Gastrocnemius medialis (tissue), 4 donors: ENCODE measurements at regions not wholly inside any gene's neighbourhood (a gene's known extent, or its start where the extent isn't known, plus 50 kb on each side); places are given as distances from the start of the nearest gene placed in this dataset.

Experiments
- POLR2A ChIP-seq, 2 donors: fragments of 450-650 bp; IDR thresholded peaks; one replicate each; pipeline ENCODE4 v1.6.1; 2017; ENCODE audit warnings: antibody characterized with exemption in 2 of 2, mild to moderate bottlenecking in 2 of 2, moderate library complexity in 2 of 2
- TF ChIP-seq, protein P1 (sequence below), 5 experiments: fragments of 450-650 bp in 3 of 5; fragments of 200-600 bp in 2 of 5; sonication (generic) in 2 of 5; IDR thresholded peaks in 4 of 5; conservative IDR thresholded peaks in 1 of 5; 1 replicate in 4 of 5; 2 replicates in 1 of 5; pipeline ENCODE4 v1.5.1; 2016 to 2019; ENCODE audit warnings: antibody characterized with exemption in 5 of 5, mild to moderate bottlenecking in 3 of 5, moderate library complexity in 3 of 5

DNA sequence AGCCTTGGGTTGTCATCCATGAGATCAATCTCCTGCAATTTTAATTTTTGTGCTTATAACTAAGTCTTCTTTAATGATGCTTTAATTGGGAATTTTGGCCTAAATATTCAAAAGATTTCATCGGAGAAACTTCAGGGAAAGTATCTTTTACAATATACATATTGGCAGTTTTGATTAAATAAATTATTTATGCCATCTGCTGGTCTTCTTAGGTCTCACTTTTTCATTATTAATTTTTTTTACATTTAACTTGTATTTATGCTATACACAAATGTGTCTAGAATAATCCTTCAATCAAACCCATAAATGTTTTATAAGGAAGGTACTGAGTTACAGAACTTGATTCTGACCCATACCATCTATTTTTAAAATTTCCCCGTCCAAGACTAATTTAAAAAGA is 95.1 kb upstream of the XPO1 start:
- TF ChIP-seq POLR2A (IDR thresholded peaks at IDR 0.05), result no peak
- TF ChIP-seq, protein P1, sequence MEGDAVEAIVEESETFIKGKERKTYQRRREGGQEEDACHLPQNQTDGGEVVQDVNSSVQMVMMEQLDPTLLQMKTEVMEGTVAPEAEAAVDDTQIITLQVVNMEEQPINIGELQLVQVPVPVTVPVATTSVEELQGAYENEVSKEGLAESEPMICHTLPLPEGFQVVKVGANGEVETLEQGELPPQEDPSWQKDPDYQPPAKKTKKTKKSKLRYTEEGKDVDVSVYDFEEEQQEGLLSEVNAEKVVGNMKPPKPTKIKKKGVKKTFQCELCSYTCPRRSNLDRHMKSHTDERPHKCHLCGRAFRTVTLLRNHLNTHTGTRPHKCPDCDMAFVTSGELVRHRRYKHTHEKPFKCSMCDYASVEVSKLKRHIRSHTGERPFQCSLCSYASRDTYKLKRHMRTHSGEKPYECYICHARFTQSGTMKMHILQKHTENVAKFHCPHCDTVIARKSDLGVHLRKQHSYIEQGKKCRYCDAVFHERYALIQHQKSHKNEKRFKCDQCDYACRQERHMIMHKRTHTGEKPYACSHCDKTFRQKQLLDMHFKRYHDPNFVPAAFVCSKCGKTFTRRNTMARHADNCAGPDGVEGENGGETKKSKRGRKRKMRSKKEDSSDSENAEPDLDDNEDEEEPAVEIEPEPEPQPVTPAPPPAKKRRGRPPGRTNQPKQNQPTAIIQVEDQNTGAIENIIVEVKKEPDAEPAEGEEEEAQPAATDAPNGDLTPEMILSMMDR (IDR thresholded peaks at IDR 0.05 in 4 of 5, conservative IDR thresholded peaks at IDR 0.05 in 1 of 5), result no peak
